HG02981 (cell line): ENCODE measurements at regions not wholly inside any gene's neighbourhood (a gene's known extent, or its start where the extent isn't known, plus 50 kb on each side); places are given as distances from the start of the nearest gene placed in this dataset.

ENCODE experiments used
- ATAC-seq: cut with Tn5 transposase; IDR thresholded peaks from one replicate; pipeline ENCODE4 v1.9.1; 2021; ENCODE audit warnings: mild to moderate bottlenecking, moderate library complexity; ENCODE audit not compliant: unreplicated experiment

DNA sequence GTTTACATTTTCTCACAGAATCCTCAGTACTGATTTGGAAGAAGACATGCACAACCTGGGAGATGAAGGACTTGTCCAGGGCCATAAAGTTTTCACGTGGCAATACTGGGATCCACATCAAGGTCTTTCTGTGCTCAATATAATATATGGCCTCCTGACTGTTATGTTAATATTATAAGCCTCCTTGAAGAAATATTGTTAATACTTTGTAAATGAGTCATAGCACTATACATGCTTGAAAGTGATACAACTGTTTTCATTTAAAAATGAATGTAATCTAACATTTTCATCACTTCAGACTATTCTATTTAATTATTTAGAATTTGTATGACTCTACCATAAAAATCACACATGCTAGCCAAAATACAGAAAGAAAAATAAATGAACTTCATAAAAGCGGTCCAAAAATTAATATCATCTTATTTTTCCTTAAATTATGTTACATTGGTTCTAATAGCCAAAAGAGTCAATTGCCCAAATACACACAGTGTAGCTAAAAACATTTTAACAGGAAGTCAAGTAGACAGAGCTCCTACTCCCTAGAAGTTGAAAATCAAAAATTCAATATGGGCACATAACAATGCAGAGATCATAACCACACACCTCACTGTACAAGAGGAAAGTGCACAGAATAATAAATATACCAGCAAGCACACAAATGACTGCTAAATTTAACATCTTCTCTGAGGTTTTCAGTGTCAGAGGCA, 188.0 kb upstream of the HDDC2 start:
- no peak for ATAC-seq

DNA sequence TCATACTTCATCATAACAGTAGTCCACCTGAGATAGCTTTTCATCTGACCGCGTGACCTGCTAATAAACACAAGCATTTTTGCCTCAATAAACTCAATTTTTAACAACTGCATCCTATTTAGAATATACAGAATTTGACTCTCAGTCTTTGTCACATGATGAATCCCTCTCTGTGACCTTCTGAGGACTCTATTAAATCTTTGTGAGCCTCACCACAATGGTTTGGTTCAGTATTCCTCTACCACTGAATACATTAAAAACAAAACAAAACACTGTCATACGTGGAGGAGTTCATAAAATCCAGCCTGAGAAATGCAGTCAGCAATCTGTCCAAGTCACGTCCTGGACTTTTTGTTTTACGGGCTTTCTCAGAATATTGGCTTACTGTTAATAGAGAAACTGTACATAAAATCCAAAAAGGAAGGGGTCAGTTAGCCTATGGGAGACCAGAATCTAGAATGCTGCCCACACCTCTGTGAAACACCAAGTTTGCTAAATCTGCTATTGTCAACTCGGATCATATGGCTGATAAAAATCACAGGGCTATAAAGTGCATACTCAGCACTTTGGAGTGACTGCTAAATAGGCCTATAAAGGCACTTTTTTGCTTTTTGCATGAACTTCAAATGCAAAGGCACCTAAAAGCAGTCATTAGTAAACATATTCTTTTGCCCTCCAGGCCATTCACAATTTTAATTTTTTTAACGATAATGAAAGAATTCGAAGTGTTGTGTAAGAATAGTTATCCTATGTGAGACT, 190.3 kb upstream of the HDDC2 start:
- no peak for ATAC-seq

DNA sequence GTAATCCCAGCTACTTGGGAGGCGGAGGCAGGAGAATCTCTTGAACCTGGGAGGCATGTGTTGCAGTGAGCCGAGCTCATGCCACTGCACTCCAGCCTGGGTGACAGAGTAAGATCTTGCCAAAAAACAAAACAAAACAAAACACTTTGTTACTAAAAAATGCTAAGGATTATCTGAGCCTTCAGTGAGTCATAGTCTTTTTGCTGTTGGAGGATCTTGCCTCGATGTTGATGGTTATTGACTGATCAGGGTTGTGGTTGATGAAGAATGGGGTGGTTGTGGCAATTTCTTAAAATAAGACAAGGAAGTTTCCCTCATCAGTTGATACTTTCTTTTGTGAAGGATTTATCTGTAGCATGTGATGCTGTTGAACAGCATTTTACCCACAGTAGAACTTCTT, 196.8 kb upstream of the HDDC2 start:
- ATAC-seq, result no peak

DNA sequence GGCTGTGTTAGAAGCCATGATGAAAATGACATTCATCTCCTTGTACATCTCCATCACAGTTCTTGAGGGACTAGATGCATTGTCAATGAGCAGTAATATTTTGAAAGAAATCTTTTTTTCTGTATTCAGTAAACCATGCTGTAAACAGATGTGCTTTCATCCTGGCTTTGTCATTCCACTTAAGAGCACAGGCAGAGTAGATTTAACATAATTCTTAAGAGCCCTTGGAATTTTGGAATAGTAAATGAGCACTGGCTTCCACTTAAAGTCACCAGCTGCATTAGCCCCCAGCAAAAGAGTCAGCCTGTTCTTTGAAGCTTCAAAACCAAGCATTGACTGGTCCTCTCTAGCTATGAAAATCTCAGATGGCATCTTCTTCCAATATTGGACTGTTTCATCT, 197.8 kb upstream of the HDDC2 start:
- ATAC-seq, result no peak

DNA sequence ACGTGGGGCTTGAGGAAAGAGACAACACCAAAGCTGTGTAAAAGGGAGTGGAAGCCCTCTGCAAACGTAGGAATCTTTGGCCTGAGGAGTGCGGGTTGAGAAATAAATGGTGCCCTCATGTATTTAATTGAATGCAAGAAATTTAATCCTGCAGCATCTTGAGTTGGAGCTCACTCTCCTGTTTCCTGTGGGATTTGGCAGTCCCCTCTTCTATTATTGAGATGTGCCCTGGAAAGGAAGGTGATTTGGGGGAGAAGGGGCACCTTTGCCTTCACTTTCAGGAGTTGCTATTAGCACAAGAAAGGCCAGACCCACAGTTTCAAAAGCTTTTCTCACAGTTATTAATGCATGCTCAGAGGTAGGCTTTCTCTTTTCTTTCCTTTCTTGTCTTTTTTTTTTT, 201.4 kb upstream of the HDDC2 start:
- ATAC-seq, result no peak

DNA sequence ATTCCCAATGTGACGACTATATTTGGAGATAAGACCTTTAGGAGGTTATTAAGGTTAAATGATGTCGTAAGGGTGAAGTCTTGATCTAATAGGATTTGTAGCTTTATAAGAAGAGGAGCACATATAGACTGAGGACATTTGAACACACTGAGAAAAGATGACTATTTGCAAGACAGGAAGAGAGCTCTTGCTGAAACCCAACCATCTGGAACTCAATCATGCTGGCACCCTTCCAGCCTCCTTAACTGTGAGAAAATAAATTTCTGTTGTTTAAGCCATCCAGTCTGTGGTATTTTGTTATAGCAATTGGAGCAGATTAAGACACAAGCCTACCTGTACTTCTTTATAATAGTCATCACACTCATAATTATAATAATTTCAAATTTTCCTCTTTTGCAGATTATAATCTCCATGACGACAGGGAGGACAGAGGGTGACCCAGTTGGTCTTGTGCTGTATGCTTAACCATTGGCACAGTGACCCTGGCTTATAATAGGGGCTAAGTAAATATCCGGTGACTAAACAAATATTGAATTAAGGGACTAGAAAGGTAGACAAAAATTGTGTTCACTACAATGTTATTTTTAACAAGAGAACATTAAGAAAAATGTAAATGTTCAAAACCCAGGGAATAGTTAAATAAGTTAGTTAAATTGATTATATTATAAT, 206.4 kb upstream of the HDDC2 start:
- ATAC-seq, result no peak

DNA sequence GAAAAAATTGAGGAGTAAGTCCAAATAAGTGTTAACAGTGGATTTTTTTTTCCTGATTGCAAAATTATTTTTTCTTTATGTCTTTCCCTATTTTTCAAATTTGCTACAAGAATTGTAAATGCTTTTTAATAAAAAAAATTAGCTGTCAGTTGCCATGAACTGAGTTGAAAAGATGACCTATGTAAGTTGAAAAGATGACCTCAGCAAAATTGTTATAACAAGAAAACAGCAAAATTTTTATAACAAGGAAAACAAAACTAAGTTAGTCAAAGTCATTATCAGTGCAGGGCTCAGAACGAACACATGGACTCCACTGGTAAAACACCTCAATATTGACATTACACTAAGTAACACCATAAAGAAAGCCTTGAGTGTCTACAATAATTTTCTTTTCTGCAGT, 207.0 kb upstream of the HDDC2 start:
- ATAC-seq, result no peak

DNA sequence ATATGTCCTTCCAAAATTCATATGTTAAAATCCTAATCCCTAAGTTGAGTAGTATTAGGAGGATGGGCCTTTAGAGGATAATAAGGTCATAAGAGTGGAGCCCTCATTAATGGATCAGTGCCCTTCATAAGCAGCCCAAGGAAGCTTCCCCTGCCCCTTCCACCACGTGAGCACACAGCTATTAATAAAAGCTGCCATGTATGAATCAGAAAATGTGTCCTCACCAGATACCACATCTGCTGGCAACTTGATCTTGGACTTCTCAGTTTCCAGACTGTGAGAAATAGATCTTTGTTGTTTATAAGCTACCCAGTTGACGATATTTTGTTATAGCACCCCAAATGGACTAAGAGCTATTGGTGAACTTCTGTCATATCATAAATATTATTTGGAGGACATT, 207.7 kb upstream of the HDDC2 start:
- ATAC-seq, result no peak

DNA sequence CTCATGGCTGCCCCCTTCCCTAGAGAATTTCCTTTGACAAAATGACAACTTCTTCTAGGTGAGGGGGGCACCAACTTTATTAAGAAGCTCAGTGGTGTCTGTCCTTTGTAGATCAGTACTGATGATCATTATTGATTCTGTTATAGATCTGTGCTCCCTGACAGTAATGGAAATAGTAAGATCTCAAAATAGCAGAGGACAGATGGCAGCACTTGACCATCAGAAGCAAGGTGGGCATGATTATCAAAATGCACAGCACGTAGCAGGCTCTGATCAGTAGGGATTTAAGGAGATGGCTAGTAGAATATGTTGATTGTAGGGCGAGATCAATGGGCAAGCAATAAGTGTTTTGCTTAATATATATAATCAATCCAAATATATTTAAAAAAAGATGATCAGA, 208.6 kb upstream of the HDDC2 start:
- ATAC-seq, result no peak

DNA sequence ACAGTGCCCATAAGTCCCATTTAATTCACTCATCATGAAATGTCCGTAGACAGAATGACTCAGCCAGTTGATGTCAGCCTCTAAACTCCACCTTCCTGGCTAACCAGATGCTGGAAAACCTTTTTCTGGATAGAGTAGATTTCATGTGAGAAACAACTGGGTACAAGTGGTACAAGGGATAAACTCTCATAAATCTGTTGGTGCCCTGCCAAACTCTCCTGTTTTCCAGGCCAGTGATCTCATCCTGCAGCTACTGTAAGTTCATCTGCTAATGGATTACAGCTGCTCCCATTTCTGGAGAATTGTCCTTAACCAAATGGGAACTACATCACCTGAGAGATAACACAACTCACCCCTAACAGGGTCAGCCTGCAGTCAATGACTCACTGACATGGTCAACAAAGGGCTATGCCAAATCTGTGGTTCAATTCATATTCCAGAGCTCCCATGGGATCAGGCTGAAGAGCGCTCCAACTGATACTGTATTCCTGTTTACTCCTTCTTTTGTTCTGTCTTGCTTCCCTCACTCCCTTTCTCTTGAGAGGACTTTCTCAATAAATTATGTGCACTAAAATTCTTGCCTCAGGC, 210.1 kb upstream of the HDDC2 start:
- no peak for ATAC-seq

DNA sequence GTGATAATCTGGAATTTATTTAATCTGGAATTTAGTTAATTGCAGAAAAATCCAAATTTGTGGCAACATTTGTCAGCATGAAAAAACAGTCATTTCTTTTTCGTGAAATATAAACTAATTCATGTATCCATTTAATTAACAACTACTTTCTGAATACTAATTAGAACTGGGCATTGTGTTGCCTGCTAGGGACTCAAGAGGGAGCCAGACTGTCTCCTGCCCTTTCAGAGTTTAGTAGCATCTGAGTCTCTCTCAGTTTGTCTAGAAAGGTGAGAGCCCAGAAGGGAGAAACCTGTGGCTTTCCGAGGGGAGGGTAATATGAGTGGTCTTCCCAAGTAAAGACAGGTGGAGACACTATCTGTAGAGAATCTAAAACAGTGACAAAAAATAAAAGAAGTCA, 210.9 kb upstream of the HDDC2 start:
- peak; percentile 70 for ATAC-seq

DNA sequence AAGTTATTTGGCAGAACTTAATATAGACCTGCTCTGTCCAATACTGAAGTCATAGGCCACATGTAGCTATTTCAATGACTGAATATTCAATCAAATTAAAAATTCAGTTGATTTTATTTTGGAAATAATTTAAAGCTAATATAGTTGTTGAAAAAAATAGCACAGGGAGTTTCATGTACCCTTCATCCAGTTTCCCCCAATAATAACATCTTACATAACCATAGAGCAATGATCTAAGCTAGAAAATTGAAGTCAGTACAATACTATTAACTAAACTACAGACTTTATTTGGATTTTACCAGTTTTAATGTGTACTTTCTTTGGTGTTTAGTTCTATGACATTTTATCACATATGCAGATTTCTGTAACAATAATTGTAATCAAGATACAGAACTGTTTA, 212.2 kb upstream of the HDDC2 start:
- ATAC-seq, result no peak

DNA sequence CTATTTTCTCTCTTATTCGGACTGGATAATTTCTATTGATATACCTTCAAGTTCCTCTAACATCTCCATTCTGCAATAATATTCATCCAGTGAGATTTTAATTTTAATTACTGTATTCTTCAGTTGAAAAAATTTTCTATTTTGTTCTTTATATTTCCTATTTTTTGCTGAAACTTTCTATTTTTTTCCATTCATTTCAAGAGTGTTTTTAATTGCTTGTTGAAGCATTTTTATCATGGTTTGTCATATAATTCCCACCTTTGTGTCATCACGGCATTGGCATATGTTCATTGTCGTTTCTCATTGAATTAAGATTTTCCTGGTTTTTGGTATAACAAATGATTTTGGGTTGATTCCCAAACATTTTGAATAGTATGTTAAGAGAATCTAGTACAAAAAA, 214.9 kb upstream of the HDDC2 start:
- ATAC-seq, result no peak

DNA sequence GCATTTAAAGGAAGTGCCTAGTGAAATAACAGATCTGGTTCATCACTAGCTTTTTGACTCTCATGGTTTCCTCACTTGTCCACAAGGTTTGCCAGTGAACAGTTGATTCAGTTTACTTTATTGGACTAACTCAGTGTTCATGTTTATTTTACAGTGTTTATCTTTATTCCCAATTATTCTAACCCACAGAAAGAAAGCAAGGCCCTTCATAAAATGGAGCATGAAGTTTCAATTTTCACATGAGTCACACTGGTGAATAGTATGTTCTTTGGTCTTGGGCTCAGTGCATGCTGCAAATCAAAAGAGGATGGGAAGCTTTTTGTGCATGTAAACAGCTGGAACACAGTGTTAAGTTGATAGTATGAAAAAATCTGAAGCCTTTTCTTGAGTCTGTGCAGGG, 217.6 kb upstream of the HDDC2 start:
- ATAC-seq, result no peak

DNA sequence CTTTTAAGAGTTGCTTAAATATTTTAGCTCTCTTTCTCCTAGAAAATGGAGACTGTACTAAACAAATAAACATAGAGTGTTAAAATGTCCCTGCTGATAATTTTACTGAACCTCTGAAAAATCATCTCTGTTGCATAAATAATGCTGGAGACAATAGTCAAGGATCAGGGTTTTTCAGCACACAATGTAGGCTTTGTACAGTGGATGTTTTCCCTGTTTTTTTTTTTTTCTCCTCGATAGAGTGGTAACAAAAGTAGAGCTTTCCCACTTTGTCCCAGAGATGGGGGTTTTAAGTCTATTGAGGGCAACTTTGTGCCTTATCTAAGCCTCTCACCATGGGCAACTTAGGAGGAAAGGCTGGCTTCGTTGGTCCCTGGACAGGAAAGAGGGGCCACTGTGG, 222.6 kb upstream of the HDDC2 start:
- no peak for ATAC-seq

DNA sequence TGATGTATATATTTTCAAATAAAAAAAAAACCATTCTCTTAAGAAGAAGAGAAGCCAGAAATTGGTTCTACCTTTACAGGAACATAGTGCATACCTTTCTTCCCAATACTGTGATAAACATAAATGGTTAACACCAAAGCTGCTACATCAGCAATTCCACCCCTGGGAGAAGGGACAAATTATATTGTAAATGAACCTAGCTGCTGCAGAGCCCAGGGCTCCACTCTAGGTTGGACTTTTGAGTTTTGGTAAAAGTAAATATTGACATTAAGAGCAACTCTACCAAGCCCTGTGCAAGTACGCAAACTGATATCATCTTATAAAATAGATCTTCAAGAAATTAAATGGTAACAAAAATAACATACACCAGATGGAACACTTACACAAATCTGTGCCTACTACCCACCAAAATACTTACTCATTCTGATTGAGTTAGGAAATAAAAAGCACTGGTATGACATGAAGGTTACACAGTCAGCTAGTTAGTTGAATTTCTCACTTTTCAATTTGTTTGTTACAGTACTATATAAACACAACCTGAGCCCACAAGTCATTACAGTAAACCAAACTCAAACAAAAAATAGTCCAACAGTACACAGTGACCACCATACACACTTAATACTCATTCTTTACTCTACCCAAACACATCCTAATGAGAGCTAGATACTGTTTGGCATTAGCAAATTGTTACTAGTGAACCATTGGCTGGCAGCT, 223.3 kb upstream of the HEY2 start:
- no peak for ATAC-seq

DNA sequence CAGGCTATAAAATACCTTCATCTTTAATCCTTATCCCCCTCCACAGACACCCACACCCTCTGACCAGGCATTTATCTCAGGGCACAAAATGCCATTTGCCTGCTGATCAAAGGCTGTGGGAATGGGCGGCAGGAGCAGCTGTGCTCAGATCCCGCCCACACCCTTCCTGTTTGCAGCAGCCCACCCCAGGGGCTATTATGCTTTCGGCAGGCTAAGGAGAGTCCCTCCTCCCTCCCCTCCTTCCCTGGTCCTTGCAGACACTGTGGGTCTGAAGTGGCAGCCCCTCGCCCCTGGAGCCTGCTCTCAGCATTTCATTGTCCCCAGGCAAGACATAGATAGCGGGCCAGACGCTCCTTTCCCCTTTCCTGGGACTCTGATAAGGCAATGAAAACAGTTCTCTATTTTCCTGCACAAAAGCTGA, 220.8 kb upstream of the HEY2 start:
- ATAC-seq, result no peak

DNA sequence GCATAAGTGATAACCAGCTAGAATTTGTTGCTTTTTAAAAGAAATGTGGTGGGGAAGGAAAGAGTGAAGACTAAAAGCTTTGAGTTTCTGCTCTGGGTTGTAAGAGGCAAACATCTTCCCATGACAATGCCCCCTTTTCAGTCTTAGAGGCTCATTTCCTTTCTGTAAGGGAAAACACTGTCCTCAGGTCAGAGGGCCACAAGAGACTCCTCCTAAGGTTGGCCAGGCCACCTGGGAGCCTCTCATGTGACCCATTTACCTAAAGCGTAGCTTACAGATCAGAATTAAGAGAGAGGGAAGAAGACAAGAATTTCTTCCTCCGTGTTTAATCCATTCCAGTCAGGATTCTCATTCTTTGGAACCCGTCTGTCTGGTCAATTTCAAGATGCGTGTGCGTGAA, 220.4 kb upstream of the HEY2 start:
- no peak for ATAC-seq

DNA sequence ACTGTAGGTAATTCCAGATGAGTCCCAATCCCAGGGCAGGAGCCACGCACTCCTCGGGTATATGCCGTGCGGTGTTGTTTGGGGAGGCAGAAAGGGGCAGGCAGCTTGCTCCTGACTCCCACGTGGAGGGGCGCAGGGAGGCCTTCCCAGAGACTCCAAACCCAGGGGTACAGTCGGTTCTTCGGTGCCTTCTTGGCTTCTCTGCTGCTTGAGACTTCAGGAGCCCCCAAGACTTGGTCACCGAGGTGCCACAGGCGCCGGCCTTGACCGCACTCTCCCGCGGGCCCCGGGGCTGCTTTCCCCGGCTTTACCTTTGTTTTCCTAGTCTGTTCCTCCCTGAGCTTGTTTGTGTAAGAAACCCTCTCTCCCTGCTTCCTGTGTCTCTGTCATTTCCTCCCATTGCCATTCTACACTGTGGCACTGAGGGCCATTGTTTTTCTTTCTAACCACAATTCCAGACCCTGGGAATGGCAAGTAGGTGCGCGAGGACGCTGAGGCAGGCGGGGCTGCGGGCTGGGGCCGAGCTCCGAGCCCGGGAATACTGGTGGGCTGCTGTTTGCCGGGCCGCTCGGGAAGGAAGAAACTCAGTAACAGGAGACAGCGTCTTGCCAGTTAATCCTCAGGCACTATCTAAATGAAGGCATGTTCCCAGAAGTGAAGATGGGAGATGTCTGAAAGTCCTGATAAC, 215.6 kb upstream of the HEY2 start:
- ATAC-seq, result no peak

DNA sequence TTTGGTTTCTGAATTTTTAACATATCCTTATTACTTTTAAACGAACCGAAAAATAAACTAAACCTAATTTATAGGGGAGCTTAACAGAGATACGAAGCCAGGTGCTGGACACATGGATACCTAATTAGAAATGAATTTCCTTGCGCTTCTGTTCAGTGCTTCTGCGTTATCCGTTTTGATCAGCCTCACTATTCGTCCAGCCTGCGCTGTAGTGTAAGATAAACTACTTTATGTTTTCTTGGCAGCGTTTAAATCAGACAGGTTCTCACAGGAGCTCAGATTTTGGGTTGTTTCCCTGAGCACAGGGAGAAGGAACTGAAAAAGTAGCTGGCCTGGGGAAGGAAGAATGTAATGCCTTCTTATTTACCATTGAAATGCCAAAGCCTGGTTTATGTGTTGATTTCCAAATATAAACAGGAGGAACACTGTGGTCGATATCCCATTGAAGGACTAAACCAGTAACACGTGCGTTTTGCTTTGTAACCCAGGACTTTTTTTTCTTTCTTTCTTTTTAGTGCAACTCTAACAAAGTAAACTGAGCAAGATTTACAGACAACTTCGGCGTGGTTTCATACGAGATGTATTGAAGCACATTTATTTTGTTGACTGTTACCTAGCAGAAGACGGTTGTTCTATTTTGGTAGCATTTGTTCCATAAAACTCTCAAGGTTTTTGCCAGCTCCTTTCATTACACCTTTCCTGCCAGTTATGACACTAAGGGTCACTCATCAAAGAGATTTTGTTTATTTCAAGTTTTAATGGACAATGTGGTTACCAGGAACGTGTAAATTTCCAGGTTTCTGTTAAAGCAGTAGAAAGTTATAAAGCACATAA, 214.8 kb upstream of the HEY2 start:
- no peak for ATAC-seq
